22Rv1 (cell line): ENCODE measurements at regions not wholly inside any gene's neighbourhood (a gene's known extent, or its start where the extent isn't known, plus 50 kb on each side); places are given as distances from the start of the nearest gene placed in this dataset.

ENCODE experiments used
- CTCF ChIP-seq: fragments of 450-650 bp; IDR thresholded peaks from 2 replicates; pipeline ENCODE4 v1.5.1; 2017; ENCODE audit warnings: mild to moderate bottlenecking
- ZFX ChIP-seq: fragments of 450-650 bp; IDR thresholded peaks from 2 replicates; pipeline ENCODE4 v1.6.1; 2017; ENCODE audit warnings: antibody characterized with exemption, borderline replicate concordance

- TF ChIP-seq CTCF: no peak
- no peak for TF ChIP-seq ZFX
These were observed 63.9 kb upstream of the GRIP1 start for GRCh38 chr12:66742508-66743367.
